HepG2 (cell line): ENCODE measurements at regions not wholly inside any gene's neighbourhood (a gene's known extent, or its start where the extent isn't known, plus 50 kb on each side); places are given as distances from the start of the nearest gene placed in this dataset.

Source experiments
- ATAC-seq: fragments of 200-7000 bp; cut with Tn5 transposase; 3 replicates; pipeline ENCODE4 v1.9.1; 2020; ENCODE audit warnings: mild to moderate bottlenecking, moderate library complexity
- BruUV-seq: library from RNA; stranded (reverse); fragments of 400-500 nt; replicated peaks from 2 replicates; lab custom pipeline; 2021; lab: Mats Ljungman, UMichigan
- CTCF ChIA-PET: fragments of 300-600 bp; formaldehyde crosslinking; extraction: SDS; loops from one replicate; lab custom pipeline; 2021; ENCODE audit warnings: low total read pairs, inconsistent platforms, low intra/inter-chr PET ratio; lab: Yijun Ruan, JAX
- POLR2A ChIA-PET: fragments of 350-600 bp; sonication (Branson Sonifier 250); formaldehyde crosslinking; loops from one replicate; lab custom pipeline; 2020; ENCODE audit warnings: antibody characterized with exemption, inconsistent platforms; lab: Yijun Ruan, JAX
- DNase-seq: peaks from one replicate; pipeline ENCODE4 v3.0.0-alpha.2; 2015; ENCODE audit warnings: low spot score
- FAIRE-seq: peaks from 3 replicates; lab custom pipeline; 2011; peaks lifted over from hg19 to GRCh38; lab: Jason Lieb, UNC
- H2AFZ ChIP-seq: one replicate; pipeline ENCODE4 v1.6.1; 2011; ENCODE audit warnings: low read length, inconsistent platforms
- H3K27ac ChIP-seq: fragments of 300-600 bp; 3 replicates; pipeline ENCODE4 v1.8.0; 2011; ENCODE audit warnings: mixed run types, mild to moderate bottlenecking, mixed read lengths, low read length, inconsistent platforms; ENCODE audit not compliant: insufficient read depth; ENCODE audit errors: extremely low read length
- H3K27me3 ChIP-seq, 2 experiments: fragments of 200-600 bp in 1 of 2; 2 replicates in 1 of 2; 3 replicates in 1 of 2; pipeline versions ENCODE4 v1.6.0 to v1.8.0; 2011; ENCODE audit warnings: low read length in 2 of 2, mild to moderate bottlenecking in 2 of 2, moderate library complexity in 2 of 2, inconsistent platforms in 1 of 2; ENCODE audit not compliant: insufficient read depth in 2 of 2, control insufficient read depth in 1 of 2
- H3K36me3 ChIP-seq, 2 experiments: fragments of 200-600 bp in 1 of 2; replicated peaks in 1 of 2; 2 replicates in 1 of 2; 3 replicates in 1 of 2; pipeline versions ENCODE4 v1.5.1 to v1.8.0; 2011; ENCODE audit warnings: low read length in 2 of 2, inconsistent platforms in 1 of 2; ENCODE audit not compliant: insufficient read depth in 2 of 2, control insufficient read depth in 1 of 2
- H3K4me1 ChIP-seq: 2 replicates; pipeline ENCODE4 v1.5.1; 2012; ENCODE audit warnings: low read length, inconsistent platforms; ENCODE audit not compliant: insufficient read depth
- H3K4me2 ChIP-seq: 2 replicates; pipeline ENCODE4 v1.6.0; 2011; ENCODE audit warnings: low read depth, low read length, inconsistent platforms
- H3K4me3 ChIP-seq, 3 experiments: fragments of 200-600 bp in 1 of 3; sonication (generic), shearing (Covaris generic) in 1 of 3; replicated peaks in 1 of 3; 2 replicates each; pipeline ENCODE4 v1.5.1; 2011 to 2016; ENCODE audit warnings: low read length in 3 of 3, inconsistent platforms in 2 of 3, low read depth in 2 of 3, mild to moderate bottlenecking in 2 of 3, control low read depth in 1 of 3, mixed read lengths in 1 of 3; ENCODE audit not compliant: insufficient read depth in 1 of 3
- H3K79me2 ChIP-seq: one replicate; pipeline ENCODE4 v1.6.1; 2011; ENCODE audit warnings: low read length, inconsistent platforms; ENCODE audit not compliant: insufficient read depth
- H3K9ac ChIP-seq: 2 replicates; pipeline ENCODE4 v1.6.0; 2011; ENCODE audit warnings: mild to moderate bottlenecking, low read depth, low read length, inconsistent platforms; ENCODE audit not compliant: insufficient read depth
- H3K9me3 ChIP-seq: 2 replicates; pipeline ENCODE4 v1.5.1; 2012; ENCODE audit warnings: mild to moderate bottlenecking, low read length
- H4K20me1 ChIP-seq: 2 replicates; pipeline ENCODE4 v1.6.0; 2011; ENCODE audit warnings: inconsistent platforms, mild to moderate bottlenecking, low read length, moderate library complexity; ENCODE audit not compliant: insufficient read depth
- AGO2 ChIP-seq: fragments of 200-400 bp; formaldehyde crosslinking; optimal IDR thresholded peaks from 2 replicates; pipeline ENCODE3; 2017; ENCODE audit warnings: mild to moderate bottlenecking, low read depth, low read length, moderate library complexity
- BRF2 ChIP-seq: sonication (generic); formaldehyde crosslinking; IDR thresholded peaks from 2 replicates; pipeline ENCODE4 v1.8.1; 2022; ENCODE audit warnings: mild to moderate bottlenecking, missing genetic modification reagents
- CENPT ChIP-seq: sonication (generic); formaldehyde crosslinking; IDR thresholded peaks from 2 replicates; pipeline ENCODE4 v1.8.0; 2022; ENCODE audit warnings: low read depth, mild to moderate bottlenecking, moderate library complexity, missing genetic modification reagents
- HHEX ChIP-seq: IDR thresholded peaks from 2 replicates; pipeline ENCODE4 v1.6.1; 2016; ENCODE audit warnings: control low read depth
- MBNL3 ChIP-seq: fragments of 250-450 bp; sonication (Bioruptor Pico); conservative IDR thresholded peaks from 2 replicates; pipeline ENCODE4 v1.8.0; 2022; ENCODE audit warnings: mild to moderate bottlenecking, inconsistent platforms
- MEF2D ChIP-seq: sonication (generic); formaldehyde crosslinking; IDR thresholded peaks from 2 replicates; pipeline ENCODE4 v1.5.1; 2020; ENCODE audit warnings: mild to moderate bottlenecking, missing genetic modification reagents
- MYPOP ChIP-seq: sonication (generic); formaldehyde crosslinking; IDR thresholded peaks from 2 replicates; pipeline ENCODE4 v1.8.1; 2023; ENCODE audit warnings: mild to moderate bottlenecking, moderate library complexity, missing genetic modification reagents
- RFX3 ChIP-seq: IDR thresholded peaks from 2 replicates; pipeline ENCODE4 v1.6.1; 2016; ENCODE audit warnings: missing biosample characterization, missing genetic modification reagents
- SRSF9 ChIP-seq: fragments of 200-400 bp; formaldehyde crosslinking; IDR thresholded peaks from 2 replicates; pipeline ENCODE4 v1.6.1; 2018; ENCODE audit warnings: borderline replicate concordance, mild to moderate bottlenecking, low read depth, low read length; ENCODE audit not compliant: insufficient read depth, poor library complexity, severe bottlenecking
- SUZ12 ChIP-seq: fragments of 150-350 bp; IDR thresholded peaks from 2 replicates; pipeline ENCODE4 v1.6.1; 2014; ENCODE audit warnings: low read depth, low read length
- WIZ ChIP-seq: sonication (generic); formaldehyde crosslinking; IDR thresholded peaks from 2 replicates; pipeline ENCODE4 v1.5.1; 2020; ENCODE audit warnings: mild to moderate bottlenecking, missing genetic modification reagents
- ZBTB37 ChIP-seq: sonication (generic); formaldehyde crosslinking; IDR thresholded peaks from 2 replicates; pipeline ENCODE4 v1.4.0; 2020; ENCODE audit warnings: mild to moderate bottlenecking, missing genetic modification reagents
- ZFY ChIP-seq: sonication (generic); formaldehyde crosslinking; IDR thresholded peaks from 2 replicates; pipeline ENCODE4 v1.4.0; 2020; ENCODE audit warnings: missing genetic modification reagents
- ZNF274 ChIP-seq: sonication (generic); formaldehyde crosslinking; IDR thresholded peaks from 2 replicates; pipeline ENCODE4 v1.5.1; 2020; ENCODE audit warnings: mild to moderate bottlenecking, missing genetic modification reagents
- ZNF337 ChIP-seq: sonication (generic); formaldehyde crosslinking; IDR thresholded peaks from 2 replicates; pipeline ENCODE4 v1.5.1; 2020; ENCODE audit warnings: missing genetic modification reagents, low read depth, mild to moderate bottlenecking, borderline replicate concordance
- ZNF546 ChIP-seq: sonication (generic); formaldehyde crosslinking; conservative IDR thresholded peaks from 2 replicates; pipeline ENCODE4 v1.8.1; 2023; ENCODE audit warnings: mild to moderate bottlenecking, missing genetic modification reagents
- ZNF724P ChIP-seq: sonication (generic); formaldehyde crosslinking; IDR thresholded peaks from 2 replicates; pipeline ENCODE4 v1.8.0; 2022; ENCODE audit warnings: missing genetic modification reagents, borderline replicate concordance
- WGBS: methylation state at CpG from one replicate; pipeline ENCODE4 v1.1.6; 2017; ENCODE audit warnings: low lambda C conversion rate; 5-methylcytosine and 5-hydroxymethylcytosine counted together
- in situ Hi-C: cut with HindIII; loops from 2 replicates; pipeline ENCODE4 v1.10.0; 2017; ENCODE audit warnings: low pct_unique_long_range_greater_than_20kb; ENCODE audit not compliant: extremely low pct_ligation_motif_present
- intact Hi-C: fragments of 100-400 bp; cut with micrococcal nuclease; formaldehyde crosslinking; loops from one replicate; pipeline ENCODE4 v1.10.0; 2022; ENCODE audit not compliant: unreplicated experiment
- TF ChIP-seq, protein P1 (sequence below): IDR thresholded peaks from 2 replicates; pipeline ENCODE4 v1.6.1; 2016; ENCODE audit warnings: control low read depth

GRCh38 chr7:25718596-25718995 is 433.4 kb upstream of the NFE2L3 start (continued):
- TF ChIP-seq BRF2 (CRISPR knock-in tag) (no peak), SUZ12 (no peak), ZFY (CRISPR knock-in tag) (no peak), MBNL3 (no peak), AGO2 (no peak), RFX3 (CRISPR knock-in tag) (no peak), ZNF546 (no peak)

DNA sequence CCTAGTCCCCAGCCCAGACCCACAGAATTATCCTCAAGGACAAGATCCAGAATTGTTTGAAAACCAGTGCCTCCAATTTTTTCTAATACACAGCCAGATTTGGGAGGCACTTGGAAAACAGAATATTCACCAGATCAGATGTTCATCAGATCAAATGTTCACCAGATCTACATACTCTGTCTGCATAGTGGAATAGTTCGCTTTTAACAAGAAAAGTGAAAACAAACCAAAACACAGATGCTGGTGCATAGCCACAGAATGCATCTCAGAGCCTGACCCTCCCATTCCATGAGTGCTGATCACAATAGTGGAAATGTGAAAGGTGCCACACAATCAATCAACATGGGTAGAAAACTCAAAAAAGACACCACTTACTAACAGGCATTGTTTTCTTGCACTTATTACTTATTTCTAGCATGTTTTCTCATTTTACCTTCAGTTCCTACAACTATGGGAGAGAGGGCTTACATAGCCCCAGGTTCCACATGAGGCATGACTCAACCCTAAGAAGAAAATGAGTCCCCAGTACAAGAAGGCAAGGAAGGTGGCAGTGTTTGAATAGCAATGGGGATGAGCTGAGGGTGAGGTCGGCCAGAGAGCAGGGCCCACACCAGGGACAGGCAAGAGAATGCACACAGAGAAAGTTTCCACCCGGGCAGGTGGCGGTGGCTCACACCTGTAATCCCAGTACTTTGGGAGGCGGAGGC is 432.7 kb upstream of the NFE2L3 start:
- FAIRE-seq (no peak), ATAC-seq (no peak), DNase-seq (no peak)
- Histone ChIP-seq H3K36me3 (no peaks in the 10 kb centered on the region), H3K27ac (no peak overlapping the region), H3K9me3 (no peaks in the 10 kb centered on the region), H3K9ac (no peak overlapping the region), H3K4me1 (no peaks in the 10 kb centered on the region), H3K27me3 (no peaks in the 10 kb centered on the region), H3K79me2 (no peaks in the 10 kb centered on the region), H4K20me1 (no peaks in the 10 kb centered on the region), H2AFZ (no peak overlapping the region), H3K4me3 (no peak overlapping the region), H3K4me2 (no peak overlapping the region)
- WGBS: 46% methylated on average over 5 of the region's 5 CpGs
- intact Hi-C loops (no loop called here), in situ Hi-C loops (loop anchor here (10.0 kb wide), 1 partner anchor 135 kb away; no protein-coding TSS in a partner anchor)
- no TSS peak for BruUV-seq
- ChIA-PET CTCF (interaction anchor here (1.2 kb wide), 1 partner anchor 132 kb away, joined by 3 read pairs; no protein-coding TSS in a partner anchor), POLR2A (no interaction called here)
- no peak for TF ChIP-seq ZNF274 (CRISPR knock-in tag)
- TF ChIP-seq MEF2D (CRISPR knock-in tag): no peak
- no peak for TF ChIP-seq SRSF9
- TF ChIP-seq MYPOP (CRISPR knock-in tag): no peak
- TF ChIP-seq WIZ: no peak
- no peak for TF ChIP-seq ZBTB37 (CRISPR knock-in tag)
- TF ChIP-seq HHEX (CRISPR knock-in tag): no peak
- TF ChIP-seq ZNF337: no peak
- TF ChIP-seq ZNF724P: no peak
- TF ChIP-seq, protein P1, sequence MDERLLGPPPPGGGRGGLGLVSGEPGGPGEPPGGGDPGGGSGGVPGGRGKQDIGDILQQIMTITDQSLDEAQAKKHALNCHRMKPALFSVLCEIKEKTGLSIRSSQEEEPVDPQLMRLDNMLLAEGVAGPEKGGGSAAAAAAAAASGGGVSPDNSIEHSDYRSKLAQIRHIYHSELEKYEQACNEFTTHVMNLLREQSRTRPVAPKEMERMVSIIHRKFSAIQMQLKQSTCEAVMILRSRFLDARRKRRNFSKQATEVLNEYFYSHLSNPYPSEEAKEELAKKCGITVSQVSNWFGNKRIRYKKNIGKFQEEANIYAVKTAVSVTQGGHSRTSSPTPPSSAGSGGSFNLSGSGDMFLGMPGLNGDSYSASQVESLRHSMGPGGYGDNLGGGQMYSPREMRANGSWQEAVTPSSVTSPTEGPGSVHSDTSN: no peak
- no peak for TF ChIP-seq CENPT
